Vagina (tissue), 2 donors: ENCODE measurements at regions not wholly inside any gene's neighbourhood (a gene's known extent, or its start where the extent isn't known, plus 50 kb on each side); places are given as distances from the start of the nearest gene placed in this dataset.
"Not testable (repeated sequence)": the region's sequence is repeated elsewhere in the genome, so short reads cannot be mapped to it uniquely, and the experiment has no call there.

ENCODE experiments used
- POLR2A ChIP-seq, 2 donors: fragments of 450-650 bp; IDR thresholded peaks; one replicate each; pipeline ENCODE4 v1.6.1; 2017; ENCODE audit warnings: antibody characterized with exemption in 2 of 2, mild to moderate bottlenecking in 2 of 2, moderate library complexity in 2 of 2
- POLR2AphosphoS5 ChIP-seq, 2 donors: sonication (generic); formaldehyde crosslinking; IDR thresholded peaks; one replicate each; pipeline ENCODE4 v1.9.0; 2017; ENCODE audit warnings: antibody characterized with exemption in 2 of 2, mild to moderate bottlenecking in 2 of 2, low read depth in 1 of 2; ENCODE audit not compliant: insufficient read depth in 1 of 2
- TF ChIP-seq, protein P1 (sequence below), 3 experiments: fragments of 450-650 bp in 2 of 3; fragments of 200-600 bp in 1 of 3; sonication (generic) in 1 of 3; IDR thresholded peaks; one replicate each; pipeline ENCODE4 v1.5.1; 2017 to 2019; ENCODE audit warnings: antibody characterized with exemption in 3 of 3, mild to moderate bottlenecking in 2 of 3, moderate library complexity in 2 of 3

DNA sequence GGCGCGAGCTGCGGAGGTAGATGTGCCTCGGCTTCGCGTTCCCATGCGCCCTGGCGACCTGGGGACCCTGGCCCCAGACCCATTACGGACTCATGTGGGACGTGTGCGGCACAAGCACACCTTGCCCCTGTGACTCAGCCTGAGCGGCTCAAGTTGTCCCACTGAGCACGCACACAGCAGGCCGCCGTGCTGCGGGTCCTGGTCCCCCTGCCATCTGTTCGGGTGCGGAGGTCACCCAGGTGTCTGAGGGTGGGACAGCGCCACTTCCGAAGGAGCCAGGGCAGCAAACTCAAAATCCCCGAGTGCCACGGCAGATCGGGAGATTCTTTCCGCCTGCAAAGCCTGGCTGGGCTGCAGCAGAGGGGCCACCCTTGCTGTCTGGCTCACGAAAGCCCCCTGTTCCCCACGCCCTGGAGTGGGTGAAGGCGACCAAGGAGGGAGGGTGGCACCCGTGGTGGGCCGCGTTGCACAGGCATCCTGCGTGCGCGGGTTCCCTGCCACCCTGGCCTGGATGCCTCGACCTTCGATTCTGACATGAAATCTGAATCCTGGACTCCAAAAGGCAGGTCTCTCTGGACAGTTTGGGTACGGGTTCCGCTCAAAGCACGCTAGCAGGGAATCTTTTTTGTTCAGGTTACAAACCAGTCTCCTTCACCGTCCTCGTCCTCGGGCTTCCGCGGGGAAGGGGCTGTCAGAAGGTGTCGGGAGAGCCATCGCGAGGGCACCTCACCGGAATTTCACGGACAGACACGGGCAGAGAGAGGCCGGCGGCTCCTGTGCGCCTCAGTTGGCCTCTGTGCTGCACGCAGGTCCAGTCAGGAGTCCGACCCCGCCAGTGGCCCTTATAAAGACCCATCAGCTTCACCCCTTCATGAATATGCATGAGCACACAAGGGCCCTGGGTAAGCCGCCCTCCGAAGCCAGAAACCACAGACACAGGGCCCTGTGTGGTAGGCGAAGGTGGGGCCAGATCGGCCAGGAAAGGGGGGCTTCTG lies 3926.8 kb upstream of the OR11H1 start:
- TF ChIP-seq, protein P1, sequence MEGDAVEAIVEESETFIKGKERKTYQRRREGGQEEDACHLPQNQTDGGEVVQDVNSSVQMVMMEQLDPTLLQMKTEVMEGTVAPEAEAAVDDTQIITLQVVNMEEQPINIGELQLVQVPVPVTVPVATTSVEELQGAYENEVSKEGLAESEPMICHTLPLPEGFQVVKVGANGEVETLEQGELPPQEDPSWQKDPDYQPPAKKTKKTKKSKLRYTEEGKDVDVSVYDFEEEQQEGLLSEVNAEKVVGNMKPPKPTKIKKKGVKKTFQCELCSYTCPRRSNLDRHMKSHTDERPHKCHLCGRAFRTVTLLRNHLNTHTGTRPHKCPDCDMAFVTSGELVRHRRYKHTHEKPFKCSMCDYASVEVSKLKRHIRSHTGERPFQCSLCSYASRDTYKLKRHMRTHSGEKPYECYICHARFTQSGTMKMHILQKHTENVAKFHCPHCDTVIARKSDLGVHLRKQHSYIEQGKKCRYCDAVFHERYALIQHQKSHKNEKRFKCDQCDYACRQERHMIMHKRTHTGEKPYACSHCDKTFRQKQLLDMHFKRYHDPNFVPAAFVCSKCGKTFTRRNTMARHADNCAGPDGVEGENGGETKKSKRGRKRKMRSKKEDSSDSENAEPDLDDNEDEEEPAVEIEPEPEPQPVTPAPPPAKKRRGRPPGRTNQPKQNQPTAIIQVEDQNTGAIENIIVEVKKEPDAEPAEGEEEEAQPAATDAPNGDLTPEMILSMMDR (IDR thresholded peaks at IDR 0.05) = not testable (repeated sequence)
- not testable (repeated sequence) for TF ChIP-seq POLR2A (IDR thresholded peaks at IDR 0.05); POLR2AphosphoS5 (IDR thresholded peaks at IDR 0.05; ENCODE audit: insufficient read depth in 1 of 2, low read depth in 1 of 2)
